ENCODE measurements at regions not wholly inside any gene's neighbourhood (a gene's known extent, or its start where the extent isn't known, plus 50 kb on each side); places are given as distances from the start of the nearest gene placed in this dataset.

GRCh38 chr2:228548230-228548629 lies 366.7 kb upstream of the SPHKAP start:
- no peak for DNase-seq (ENCODE audit: low spot score in 2 of 2)
- intact Hi-C loops (cut with DNase I), result no loop called here

GRCh38 chr2:228545748-228546145 lies 364.3 kb upstream of the SPHKAP start:
- Histone ChIP-seq H3K4me1 (peaks cover 0 to 3% of the 10 kb centered on the region in 2 donors), H3K9me3 (peaks cover 0 to 3% of the 10 kb centered on the region in 2 donors), H3K27me3 (no peaks in the 10 kb centered on the region), H3K4me3 (no peak overlapping the region), H3K27ac (peak overlapping the region in 1 of 2 donors; percentile 31), H3K36me3 (no peaks in the 10 kb centered on the region)
- TF ChIP-seq, protein P1, sequence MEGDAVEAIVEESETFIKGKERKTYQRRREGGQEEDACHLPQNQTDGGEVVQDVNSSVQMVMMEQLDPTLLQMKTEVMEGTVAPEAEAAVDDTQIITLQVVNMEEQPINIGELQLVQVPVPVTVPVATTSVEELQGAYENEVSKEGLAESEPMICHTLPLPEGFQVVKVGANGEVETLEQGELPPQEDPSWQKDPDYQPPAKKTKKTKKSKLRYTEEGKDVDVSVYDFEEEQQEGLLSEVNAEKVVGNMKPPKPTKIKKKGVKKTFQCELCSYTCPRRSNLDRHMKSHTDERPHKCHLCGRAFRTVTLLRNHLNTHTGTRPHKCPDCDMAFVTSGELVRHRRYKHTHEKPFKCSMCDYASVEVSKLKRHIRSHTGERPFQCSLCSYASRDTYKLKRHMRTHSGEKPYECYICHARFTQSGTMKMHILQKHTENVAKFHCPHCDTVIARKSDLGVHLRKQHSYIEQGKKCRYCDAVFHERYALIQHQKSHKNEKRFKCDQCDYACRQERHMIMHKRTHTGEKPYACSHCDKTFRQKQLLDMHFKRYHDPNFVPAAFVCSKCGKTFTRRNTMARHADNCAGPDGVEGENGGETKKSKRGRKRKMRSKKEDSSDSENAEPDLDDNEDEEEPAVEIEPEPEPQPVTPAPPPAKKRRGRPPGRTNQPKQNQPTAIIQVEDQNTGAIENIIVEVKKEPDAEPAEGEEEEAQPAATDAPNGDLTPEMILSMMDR (IDR thresholded peaks at IDR 0.05), result no peak
- no peak for DNase-seq (ENCODE audit: low spot score in 2 of 2)
- intact Hi-C loops (cut with DNase I), result no loop called here

More at GRCh38 chr2:228548230-228548629, 366.7 kb upstream of the SPHKAP start:
- peaks cover 0 to 3% of the 10 kb centered on the region in 2 donors for H3K4me1 ChIP-seq
- H3K36me3 ChIP-seq, result no peaks in the 10 kb centered on the region
- no peaks in the 10 kb centered on the region for H3K27me3 ChIP-seq
- peaks cover 0 to 3% of the 10 kb centered on the region in 2 donors for H3K9me3 ChIP-seq
- no peak overlapping the region for H3K4me3 ChIP-seq
- H3K27ac ChIP-seq, result no peak overlapping the region
- TF ChIP-seq, protein P1 (IDR thresholded peaks at IDR 0.05), result no peak

DNA sequence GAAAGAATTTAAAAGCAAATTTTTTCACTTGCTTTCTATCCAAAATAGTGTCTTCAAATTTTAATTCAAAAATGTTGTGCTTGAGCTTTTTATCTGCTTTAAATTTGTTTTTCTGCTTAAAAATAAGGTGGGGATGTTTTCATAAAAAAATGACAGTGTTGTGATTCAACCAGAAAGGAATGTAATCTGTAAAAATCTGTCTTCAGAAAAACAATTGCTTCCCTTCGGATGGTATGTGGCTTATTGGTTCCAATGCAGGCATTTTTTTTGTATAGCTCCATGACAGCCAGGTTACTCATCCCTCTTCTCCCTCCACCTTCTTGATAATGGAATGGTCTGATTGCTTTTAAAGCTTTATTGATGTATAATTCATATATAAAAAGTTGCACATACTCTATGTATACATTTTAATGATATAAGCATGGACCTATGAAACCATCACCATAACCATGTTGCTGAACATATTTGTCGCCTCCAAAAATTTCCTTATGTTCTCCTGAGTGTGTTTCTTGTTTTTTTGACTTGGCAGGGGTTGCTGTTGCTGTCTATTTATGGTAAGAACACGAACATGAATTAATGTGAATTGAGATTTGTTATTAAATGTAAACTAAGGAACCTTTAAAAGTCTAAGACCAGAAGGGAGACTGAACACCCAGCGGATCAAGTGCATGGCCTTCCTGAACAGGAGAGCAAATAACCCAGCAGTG lies 363.7 kb upstream of the SPHKAP start:
- peaks cover 0 to 3% of the 10 kb centered on the region in 2 donors for H3K9me3 ChIP-seq
- DNase-seq (ENCODE audit: low spot score in 2 of 2), result no peak
- H3K27ac ChIP-seq, result peak overlapping the region in 1 of 2 donors; percentile 31
- no peaks in the 10 kb centered on the region for H3K27me3 ChIP-seq
- peaks cover 0 to 3% of the 10 kb centered on the region in 2 donors for H3K4me1 ChIP-seq
- intact Hi-C loops (cut with DNase I), result no loop called here
- H3K4me3 ChIP-seq, result no peak overlapping the region
- TF ChIP-seq, protein P1 (IDR thresholded peaks at IDR 0.05), result no peak
- H3K36me3 ChIP-seq, result no peaks in the 10 kb centered on the region

DNA sequence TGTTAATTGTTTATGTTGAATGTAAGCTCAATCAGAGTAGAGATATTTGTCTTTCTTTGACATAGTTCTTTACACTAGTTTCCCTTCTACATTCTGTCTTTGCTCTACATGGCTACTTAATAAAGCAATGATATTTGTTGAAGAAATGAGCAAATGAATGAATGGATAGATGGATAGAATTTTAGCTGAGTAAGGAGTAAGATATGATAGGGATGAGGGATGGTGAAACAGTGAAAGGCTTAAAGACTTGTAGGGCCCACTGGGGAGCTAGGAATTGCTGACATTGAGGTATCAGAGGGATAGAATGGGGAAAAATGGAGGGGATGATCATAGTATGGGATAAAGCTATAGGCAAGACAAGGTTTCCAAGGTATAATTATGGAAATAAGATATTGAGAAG lies 361.6 kb upstream of the SPHKAP start:
- H3K9me3 ChIP-seq, result peaks cover 0 to 3% of the 10 kb centered on the region in 2 donors
- H3K4me3 ChIP-seq, result no peak overlapping the region
- TF ChIP-seq, protein P1 (IDR thresholded peaks at IDR 0.05), result no peak
- H3K36me3 ChIP-seq, result no peaks in the 10 kb centered on the region
- peaks cover 0 to 3% of the 10 kb centered on the region in 2 donors for H3K4me1 ChIP-seq
- no peak for DNase-seq (ENCODE audit: low spot score in 2 of 2)
- intact Hi-C loops (cut with DNase I), result no loop called here
- no peaks in the 10 kb centered on the region for H3K27me3 ChIP-seq
- no peak overlapping the region for H3K27ac ChIP-seq

- H3K4me1 ChIP-seq, result peaks cover 0 to 3% of the 10 kb centered on the region in 2 donors
- no peaks in the 10 kb centered on the region for H3K36me3 ChIP-seq
- intact Hi-C loops (cut with DNase I), result no loop called here
- no peaks in the 10 kb centered on the region for H3K27me3 ChIP-seq
- no peak overlapping the region for H3K27ac ChIP-seq
- DNase-seq (ENCODE audit: low spot score in 2 of 2), result no peak
- TF ChIP-seq, protein P1 (IDR thresholded peaks at IDR 0.05), result no peak
- H3K4me3 ChIP-seq, result no peak overlapping the region
- peaks cover 0 to 3% of the 10 kb centered on the region in 2 donors for H3K9me3 ChIP-seq
Measured at GRCh38 chr2:228542277-228542676, 360.8 kb upstream of the SPHKAP start.

All from ascending aorta (tissue), 2 donors.